Ascending aorta (tissue), 2 donors: ENCODE measurements at regions not wholly inside any gene's neighbourhood (a gene's known extent, or its start where the extent isn't known, plus 50 kb on each side); places are given as distances from the start of the nearest gene placed in this dataset.

ENCODE experiments used
- DNase-seq, 2 donors: peaks; one replicate each; pipeline ENCODE4 v3.0.0-alpha.2; 2019; ENCODE audit warnings: low spot score in 2 of 2
- H3K27ac ChIP-seq, 2 donors: fragments of 200-600 bp; sonication (generic); one replicate each; pipeline ENCODE4 v1.5.1; 2016 to 2017; ENCODE audit warnings: mild to moderate bottlenecking in 1 of 2
- H3K27me3 ChIP-seq: fragments of 200-600 bp; sonication (generic); one replicate; pipeline ENCODE4 v1.5.1; 2017
- H3K36me3 ChIP-seq, 2 donors: fragments of 200-600 bp; sonication (generic); one replicate each; pipeline ENCODE4 v1.5.1; 2016
- H3K4me1 ChIP-seq, 2 donors: fragments of 200-600 bp; sonication (generic); one replicate each; pipeline ENCODE4 v1.5.1; 2016 to 2017; ENCODE audit warnings: mild to moderate bottlenecking in 1 of 2
- H3K4me3 ChIP-seq, 2 donors: fragments of 200-600 bp; sonication (generic); one replicate each; pipeline ENCODE4 v1.5.1; 2016 to 2017; ENCODE audit warnings: mild to moderate bottlenecking in 1 of 2
- H3K9me3 ChIP-seq, 2 donors: fragments of 200-600 bp; sonication (generic); one replicate each; pipeline ENCODE4 v1.5.1; 2016
- intact Hi-C: fragments of 100-400 bp; cut with DNase I; formaldehyde crosslinking; loops from one replicate; pipeline ENCODE4 v1.15.1; 2023
- TF ChIP-seq, protein P1 (sequence below), 3 experiments: fragments of 200-600 bp in 2 of 3; fragments of 450-650 bp in 1 of 3; sonication (generic) in 2 of 3; IDR thresholded peaks; one replicate each; pipeline ENCODE4 v1.5.1; 2016 to 2019; ENCODE audit warnings: antibody characterized with exemption in 3 of 3, mild to moderate bottlenecking in 1 of 3, moderate library complexity in 1 of 3

DNA sequence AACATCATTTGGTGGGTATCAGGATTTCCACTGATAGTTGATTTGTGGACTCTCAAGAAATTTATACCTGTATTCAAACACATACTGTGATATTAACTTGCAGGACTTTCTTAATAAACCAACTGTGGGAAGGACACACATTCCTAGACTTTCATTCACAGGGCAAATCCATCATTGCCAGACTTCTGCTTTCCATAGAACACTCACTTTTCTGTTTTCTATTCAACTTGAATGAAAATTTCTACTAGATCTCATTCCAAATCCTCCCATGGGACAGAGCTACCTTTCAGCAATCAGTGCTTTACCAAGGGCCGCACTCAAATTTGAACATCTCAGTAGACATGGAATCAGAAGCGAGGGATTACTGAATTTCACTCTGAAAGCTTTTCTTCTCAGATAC, 612.5 kb downstream of the IRS1 start:
- no peak overlapping the region for H3K4me3 ChIP-seq
- intact Hi-C loops, result no loop called here
- DNase-seq, result no peak
- TF ChIP-seq, protein P1, sequence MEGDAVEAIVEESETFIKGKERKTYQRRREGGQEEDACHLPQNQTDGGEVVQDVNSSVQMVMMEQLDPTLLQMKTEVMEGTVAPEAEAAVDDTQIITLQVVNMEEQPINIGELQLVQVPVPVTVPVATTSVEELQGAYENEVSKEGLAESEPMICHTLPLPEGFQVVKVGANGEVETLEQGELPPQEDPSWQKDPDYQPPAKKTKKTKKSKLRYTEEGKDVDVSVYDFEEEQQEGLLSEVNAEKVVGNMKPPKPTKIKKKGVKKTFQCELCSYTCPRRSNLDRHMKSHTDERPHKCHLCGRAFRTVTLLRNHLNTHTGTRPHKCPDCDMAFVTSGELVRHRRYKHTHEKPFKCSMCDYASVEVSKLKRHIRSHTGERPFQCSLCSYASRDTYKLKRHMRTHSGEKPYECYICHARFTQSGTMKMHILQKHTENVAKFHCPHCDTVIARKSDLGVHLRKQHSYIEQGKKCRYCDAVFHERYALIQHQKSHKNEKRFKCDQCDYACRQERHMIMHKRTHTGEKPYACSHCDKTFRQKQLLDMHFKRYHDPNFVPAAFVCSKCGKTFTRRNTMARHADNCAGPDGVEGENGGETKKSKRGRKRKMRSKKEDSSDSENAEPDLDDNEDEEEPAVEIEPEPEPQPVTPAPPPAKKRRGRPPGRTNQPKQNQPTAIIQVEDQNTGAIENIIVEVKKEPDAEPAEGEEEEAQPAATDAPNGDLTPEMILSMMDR (IDR thresholded peaks at IDR 0.05), result no peak
- H3K9me3 ChIP-seq, result no peaks in the 10 kb centered on the region
- H3K27ac ChIP-seq, result no peak overlapping the region
- no peaks in the 10 kb centered on the region for H3K27me3 ChIP-seq
- H3K4me1 ChIP-seq, result peaks cover 0 to 3% of the 10 kb centered on the region in 2 donors
- H3K36me3 ChIP-seq, result no peaks in the 10 kb centered on the region

DNA sequence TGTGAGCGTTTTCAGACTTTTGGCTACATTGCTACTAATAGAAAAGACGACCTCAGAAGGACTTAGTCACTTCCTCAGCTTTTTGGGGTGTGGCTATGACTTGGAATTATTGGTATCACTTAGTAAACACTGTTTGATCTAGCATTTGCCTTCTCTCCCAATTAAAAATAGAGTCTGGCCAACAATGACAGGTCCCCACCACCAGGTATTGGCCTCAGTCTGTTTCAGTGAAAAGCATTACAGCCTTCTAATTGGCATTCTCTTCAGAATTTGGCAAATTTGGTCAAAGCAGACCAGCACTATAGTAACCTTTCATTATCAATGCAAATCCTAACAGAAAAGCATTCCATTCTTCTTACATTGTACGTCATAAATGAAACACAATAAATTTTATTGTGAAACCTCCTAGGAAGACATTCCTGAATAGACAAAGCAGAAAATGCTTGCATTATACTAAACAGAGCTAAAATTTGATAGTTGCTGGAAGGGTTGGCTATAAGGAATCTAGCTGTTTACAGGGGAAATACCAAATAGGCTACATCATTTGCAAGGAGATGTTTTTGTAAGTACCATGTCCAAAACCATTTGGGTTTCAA, 613.9 kb downstream of the IRS1 start:
- no peak for DNase-seq
- H3K27ac ChIP-seq, result no peak overlapping the region

DNA sequence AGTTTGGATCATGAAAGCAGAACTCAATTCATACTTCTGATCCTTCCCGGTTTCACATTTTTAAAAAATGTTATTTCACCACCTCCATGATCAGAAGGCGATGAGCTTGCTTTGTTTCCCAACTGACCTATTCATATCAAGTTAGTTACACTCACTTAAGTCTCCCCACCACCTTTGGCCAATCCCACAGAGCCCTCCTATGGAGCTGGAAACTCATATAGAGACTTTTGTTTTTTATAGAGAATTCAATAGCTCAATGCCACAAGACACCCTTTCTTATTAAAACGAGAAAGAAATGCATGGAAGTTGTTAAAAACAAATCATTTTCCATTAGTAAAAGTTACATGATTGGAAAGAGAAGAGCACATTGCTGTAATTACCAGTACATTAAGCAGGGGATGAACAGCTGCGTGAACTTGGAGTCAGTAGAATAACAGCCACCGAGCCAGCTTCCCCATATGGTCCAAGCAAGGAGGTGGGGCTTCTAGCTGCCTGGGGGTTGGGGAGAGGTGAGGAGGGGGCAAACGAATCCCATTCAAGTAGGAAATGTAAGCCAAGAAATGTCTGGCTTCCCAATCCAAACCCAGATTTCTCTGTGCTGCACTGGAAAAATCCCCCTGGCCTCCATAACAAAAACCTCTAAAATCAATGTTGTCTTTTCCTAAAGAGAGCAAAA, 614.5 kb downstream of the IRS1 start:
- Histone ChIP-seq H3K27me3 (no peaks in the 10 kb centered on the region), H3K4me1 (peaks cover 0 to 3% of the 10 kb centered on the region in 2 donors), H3K27ac (no peak overlapping the region), H3K9me3 (no peaks in the 10 kb centered on the region), H3K36me3 (no peaks in the 10 kb centered on the region), H3K4me3 (no peak overlapping the region)
- TF ChIP-seq, protein P1 (IDR thresholded peaks at IDR 0.05), result no peak
- intact Hi-C loops, result no loop called here
- DNase-seq, result no peak

More for the DNA sequence above, 613.9 kb downstream of the IRS1 start:
- no peaks in the 10 kb centered on the region for H3K36me3 ChIP-seq
- H3K4me3 ChIP-seq, result no peak overlapping the region
- no peaks in the 10 kb centered on the region for H3K27me3 ChIP-seq
- H3K4me1 ChIP-seq, result peaks cover 0 to 3% of the 10 kb centered on the region in 2 donors
- intact Hi-C loops, result no loop called here
- TF ChIP-seq, protein P1 (IDR thresholded peaks at IDR 0.05), result no peak
- no peaks in the 10 kb centered on the region for H3K9me3 ChIP-seq

DNA sequence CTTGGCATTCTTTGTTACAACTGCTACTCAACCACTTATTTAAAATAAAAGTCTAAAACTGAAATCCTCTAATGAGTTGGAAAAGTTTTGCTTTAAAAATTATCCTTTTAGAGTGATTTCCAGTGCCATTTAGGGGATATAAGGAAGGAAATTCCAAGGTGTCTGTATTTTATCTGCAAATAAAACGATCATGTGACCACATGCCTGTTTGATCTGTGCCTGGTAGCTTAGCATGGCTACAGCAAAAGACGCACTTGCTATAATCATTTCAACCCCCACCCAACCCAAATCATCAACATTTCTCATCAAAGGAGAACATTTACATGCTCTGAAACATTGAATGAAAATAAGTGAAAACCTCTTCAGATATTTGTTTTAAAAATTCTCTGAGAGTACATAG, 615.1 kb downstream of the IRS1 start:
- TF ChIP-seq, protein P1 (IDR thresholded peaks at IDR 0.05), result no peak
- Histone ChIP-seq H3K4me1 (peaks cover 0 to 3% of the 10 kb centered on the region in 2 donors), H3K27me3 (no peaks in the 10 kb centered on the region), H3K36me3 (no peaks in the 10 kb centered on the region), H3K4me3 (no peak overlapping the region), H3K27ac (no peak overlapping the region), H3K9me3 (no peaks in the 10 kb centered on the region)
- intact Hi-C loops, result no loop called here
- no peak for DNase-seq

DNA sequence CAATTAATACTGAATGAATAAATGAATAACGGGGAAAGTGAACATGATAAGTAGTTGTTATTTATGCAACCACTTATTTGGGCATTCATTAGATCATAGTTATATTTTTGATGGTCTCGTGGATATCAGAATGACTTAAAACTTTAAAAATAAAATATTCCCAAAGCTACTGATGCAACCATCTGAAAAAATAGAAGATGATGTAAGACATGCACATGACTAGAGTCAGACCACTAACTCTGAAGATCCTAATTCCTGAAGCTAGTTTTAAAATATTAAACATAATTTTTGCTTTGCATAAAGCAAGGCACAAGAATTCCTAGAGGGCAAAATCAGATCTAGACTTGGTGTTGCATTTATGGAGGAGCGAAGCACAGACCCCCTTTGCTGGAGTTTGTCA, 616.1 kb downstream of the IRS1 start:
- Histone ChIP-seq H3K9me3 (peaks cover 0 to 4% of the 10 kb centered on the region in 2 donors), H3K27me3 (no peaks in the 10 kb centered on the region), H3K27ac (no peak overlapping the region), H3K4me1 (peaks cover 0 to 3% of the 10 kb centered on the region in 2 donors), H3K4me3 (no peak overlapping the region), H3K36me3 (no peaks in the 10 kb centered on the region)
- TF ChIP-seq, protein P1 (IDR thresholded peaks at IDR 0.05), result no peak
- intact Hi-C loops, result no loop called here
- DNase-seq, result no peak
